Thoracic aorta (tissue), 2 donors: ENCODE measurements at regions not wholly inside any gene's neighbourhood (a gene's known extent, or its start where the extent isn't known, plus 50 kb on each side); places are given as distances from the start of the nearest gene placed in this dataset.

ENCODE experiments used
- ATAC-seq: fragments of 150-250 bp; one replicate; pipeline ENCODE4 v1.8.0; 2017; ENCODE audit warnings: low read depth; ENCODE audit not compliant: insufficient number of reproducible peaks, low FRiP score
- DNase-seq: peaks from one replicate; pipeline ENCODE4 v3.0.0-alpha.2; 2020; ENCODE audit warnings: low spot score
- H3K27ac ChIP-seq, 2 donors: fragments of 200-600 bp; sonication (generic); 1 replicate in 1 of 2; 2 replicates in 1 of 2; pipeline ENCODE4 v1.5.1; 2016; ENCODE audit warnings: mild to moderate bottlenecking in 2 of 2, moderate library complexity in 2 of 2
- H3K27me3 ChIP-seq: fragments of 200-600 bp; sonication (generic); replicated peaks from 2 replicates; pipeline ENCODE4 v1.6.0; 2016; ENCODE audit warnings: mild to moderate bottlenecking; ENCODE audit not compliant: insufficient read depth
- H3K36me3 ChIP-seq: fragments of 200-600 bp; sonication (generic); one replicate; pipeline ENCODE4 v1.5.1; 2016
- H3K4me1 ChIP-seq, 2 donors: fragments of 200-600 bp; sonication (generic); 1 replicate in 1 of 2; 2 replicates in 1 of 2; pipeline versions ENCODE4 v1.5.1 to v1.6.0; 2016; ENCODE audit warnings: low read depth in 2 of 2, mild to moderate bottlenecking in 1 of 2; ENCODE audit not compliant: control insufficient read depth in 1 of 2
- H3K4me3 ChIP-seq: fragments of 200-600 bp; sonication (generic); 2 replicates; pipeline ENCODE4 v1.5.1; 2016; ENCODE audit warnings: mild to moderate bottlenecking
- H3K9me3 ChIP-seq: fragments of 200-600 bp; sonication (generic); 2 replicates; pipeline ENCODE4 v1.5.1; 2016
- CTCF ChIP-seq: fragments of 200-600 bp; sonication (generic); IDR thresholded peaks from one replicate; pipeline ENCODE4 v1.5.1; 2019; ENCODE audit warnings: antibody characterized with exemption

DNA sequence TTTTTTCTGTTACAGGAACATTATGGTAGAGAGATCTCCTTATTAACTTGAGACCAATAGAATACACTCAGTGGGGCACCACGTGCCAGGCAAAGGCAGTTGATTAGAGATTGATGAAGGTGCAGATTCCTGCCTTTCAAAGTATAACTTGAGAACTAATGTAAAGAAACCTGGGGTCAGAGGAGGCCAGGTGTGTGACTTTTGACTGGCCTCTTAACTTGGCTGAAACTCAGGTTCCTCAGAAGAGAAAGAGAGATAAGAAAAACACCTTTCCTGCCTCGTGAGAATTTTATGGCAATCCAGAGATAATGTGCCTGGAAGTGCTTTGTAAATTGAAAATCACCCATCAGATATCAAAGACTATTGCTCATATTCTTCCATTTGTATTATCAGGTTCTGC, 110.7 kb upstream of the GZMB start:
- DNase-seq (no peak), ATAC-seq (no peak)
- Histone ChIP-seq H3K27ac (no peak overlapping the region), H3K4me3 (no peak overlapping the region), H3K36me3 (no peaks in the 10 kb centered on the region), H3K27me3 (no peaks in the 10 kb centered on the region), H3K9me3 (no peaks in the 10 kb centered on the region), H3K4me1 (no peaks in the 10 kb centered on the region)
- no peak for TF ChIP-seq CTCF

DNA sequence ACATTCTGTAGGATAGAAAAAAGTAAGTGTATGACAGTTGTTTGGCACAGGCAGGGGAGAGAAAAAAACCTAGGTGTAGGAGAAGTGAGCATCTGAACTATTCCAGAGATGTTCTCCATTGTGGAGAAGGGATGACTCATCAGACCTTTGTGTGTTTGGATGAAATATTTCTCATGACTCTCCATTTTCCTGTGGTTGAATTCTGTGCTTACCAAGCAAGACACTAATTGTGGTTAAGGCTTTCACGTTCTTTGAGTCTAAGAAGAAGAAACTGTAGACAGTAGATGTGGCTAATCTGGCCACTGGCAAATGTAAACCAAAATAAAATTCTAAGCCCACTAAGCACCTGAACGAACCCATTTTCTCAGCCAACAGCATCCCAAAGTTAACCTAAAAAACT, 107.9 kb upstream of the GZMB start:
- no peaks in the 10 kb centered on the region for H3K9me3 ChIP-seq
- H3K4me3 ChIP-seq: no peak overlapping the region
- ATAC-seq (no peak), DNase-seq (no peak)
- no peak for TF ChIP-seq CTCF
- no peaks in the 10 kb centered on the region for H3K4me1 ChIP-seq
- no peak overlapping the region for H3K27ac ChIP-seq
- no peaks in the 10 kb centered on the region for H3K36me3 ChIP-seq
- H3K27me3 ChIP-seq: no peaks in the 10 kb centered on the region

GRCh38 chr14:24735984-24736630, 102.1 kb upstream of the GZMB start:
- H3K4me3 ChIP-seq: no peak overlapping the region
- no peak for ATAC-seq
- H3K36me3 ChIP-seq: no peaks in the 10 kb centered on the region
- H3K4me1 ChIP-seq: no peaks in the 10 kb centered on the region
- no peak for TF ChIP-seq CTCF
- no peak overlapping the region for H3K27ac ChIP-seq
- no peak for DNase-seq
- H3K9me3 ChIP-seq: no peaks in the 10 kb centered on the region
- no peaks in the 10 kb centered on the region for H3K27me3 ChIP-seq

DNA sequence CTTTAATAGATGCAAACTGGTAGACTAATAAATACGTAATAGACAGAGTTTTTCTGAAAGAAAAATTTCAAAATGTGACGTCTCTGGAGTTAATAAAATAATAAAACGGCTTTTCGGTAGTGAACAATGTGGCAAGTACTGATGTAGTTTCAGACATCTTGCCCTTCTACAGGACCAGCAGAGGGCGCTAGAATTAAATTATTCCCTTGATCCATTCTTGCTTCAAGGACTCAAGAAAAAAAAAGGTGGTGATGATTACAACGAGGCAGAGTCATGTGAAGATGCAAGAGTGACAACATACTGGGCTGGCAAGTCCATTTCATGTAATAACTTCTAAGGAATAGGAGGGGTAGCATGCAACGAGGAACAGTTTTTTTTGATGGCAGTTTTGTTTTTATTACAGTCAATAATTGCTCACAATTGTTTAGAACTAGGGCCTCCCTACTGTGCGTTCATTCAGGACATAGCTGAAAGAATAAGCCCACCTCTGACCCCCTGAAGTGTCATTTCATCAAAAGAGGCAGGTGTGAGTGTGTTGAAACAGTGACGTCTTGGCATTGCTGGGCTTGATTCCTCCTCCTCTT, 101.0 kb upstream of the GZMB start:
- no peaks in the 10 kb centered on the region for H3K4me1 ChIP-seq
- ATAC-seq (no peak), DNase-seq (no peak)
- no peak overlapping the region for H3K4me3 ChIP-seq
- H3K27me3 ChIP-seq: no peaks in the 10 kb centered on the region
- H3K36me3 ChIP-seq: no peaks in the 10 kb centered on the region
- no peak overlapping the region for H3K27ac ChIP-seq
- peak; percentile 26 for TF ChIP-seq CTCF
- no peaks in the 10 kb centered on the region for H3K9me3 ChIP-seq

DNA sequence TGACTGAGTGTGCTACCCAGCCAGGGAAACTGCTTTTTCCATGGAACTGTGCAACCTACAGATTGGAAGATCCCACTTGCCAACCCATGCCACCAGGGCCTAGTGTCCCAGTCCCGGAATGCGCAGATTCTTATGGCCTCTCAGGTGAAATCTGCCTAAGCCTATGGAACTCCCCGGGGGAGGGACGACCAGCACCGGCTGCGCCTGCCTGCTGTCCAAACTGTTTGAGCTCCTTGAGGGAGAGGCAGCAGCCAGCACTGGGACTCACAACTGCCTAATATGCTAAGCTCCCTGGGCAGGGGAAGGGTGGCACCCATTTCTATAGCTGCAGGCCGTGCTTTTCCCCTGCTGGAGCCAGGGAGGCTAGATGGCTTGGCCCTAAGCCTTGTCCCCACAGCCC, 92.5 kb upstream of the GZMB start:
- no peaks in the 10 kb centered on the region for H3K9me3 ChIP-seq
- ATAC-seq (no peak), DNase-seq (no peak)
- H3K27ac ChIP-seq: no peak overlapping the region
- no peak overlapping the region for H3K4me3 ChIP-seq
- H3K27me3 ChIP-seq: no peaks in the 10 kb centered on the region
- no peaks in the 10 kb centered on the region for H3K36me3 ChIP-seq
- H3K4me1 ChIP-seq: no peaks in the 10 kb centered on the region
- TF ChIP-seq CTCF: no peak
